ENCODE measurements at regions not wholly inside any gene's neighbourhood (a gene's known extent, or its start where the extent isn't known, plus 50 kb on each side); places are given as distances from the start of the nearest gene placed in this dataset.

DNA sequence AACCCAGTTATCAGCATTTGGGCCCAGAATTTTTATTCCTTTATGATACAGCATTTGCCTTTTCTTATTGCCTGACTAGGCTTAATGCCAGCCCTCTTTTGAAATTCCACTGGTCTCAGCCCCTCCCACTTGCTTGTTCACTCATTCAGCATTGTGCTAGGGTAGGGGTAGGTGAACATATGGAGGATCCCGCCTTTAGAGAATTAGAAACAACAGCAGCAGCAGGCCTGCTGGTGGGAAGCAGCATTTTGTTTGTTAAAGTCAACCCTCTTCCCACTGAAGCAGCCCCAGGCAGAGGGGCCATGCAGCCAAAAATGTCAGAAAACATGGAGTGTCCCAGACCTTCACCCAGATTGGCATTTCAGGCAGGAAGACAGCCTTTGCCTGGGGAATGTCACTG lies 1355.2 kb downstream of the CDH8 start:
- Histone ChIP-seq H3K36me3 (ENCODE audit: control insufficient read depth in 4 of 4, insufficient read depth in 3 of 4, low read depth in 1 of 4, low read length in 3 of 4) (no peaks in the 10 kb centered on the region), H3K27ac (ENCODE audit: low read depth in 1 of 2, low read length in 2 of 2) (no peak overlapping the region), H3K9me3 (ENCODE audit: control insufficient read depth in 4 of 4, low read length in 3 of 4) (no peaks in the 10 kb centered on the region), H3K4me1 (ENCODE audit: control insufficient read depth in 4 of 4, insufficient read depth in 4 of 4, low read length in 3 of 4) (no peaks in the 10 kb centered on the region), H3K9ac (ENCODE audit: low read depth in 1 of 2, low read length in 2 of 2) (no peak overlapping the region), H3K4me3 (ENCODE audit: low read depth in 1 of 3, low read length in 3 of 3) (no peak overlapping the region), H3K27me3 (ENCODE audit: control insufficient read depth in 4 of 4, insufficient read depth in 4 of 4, low read length in 3 of 4) (no peaks in the 10 kb centered on the region)
- DNase-seq (ENCODE audit: low spot score), result no peak
- 65% methylated on average over 1 of the region's 1 CpG for WGBS
- TF ChIP-seq RAD21 (IDR thresholded peaks at IDR 0.05), result no peak
- TF ChIP-seq, protein P1, sequence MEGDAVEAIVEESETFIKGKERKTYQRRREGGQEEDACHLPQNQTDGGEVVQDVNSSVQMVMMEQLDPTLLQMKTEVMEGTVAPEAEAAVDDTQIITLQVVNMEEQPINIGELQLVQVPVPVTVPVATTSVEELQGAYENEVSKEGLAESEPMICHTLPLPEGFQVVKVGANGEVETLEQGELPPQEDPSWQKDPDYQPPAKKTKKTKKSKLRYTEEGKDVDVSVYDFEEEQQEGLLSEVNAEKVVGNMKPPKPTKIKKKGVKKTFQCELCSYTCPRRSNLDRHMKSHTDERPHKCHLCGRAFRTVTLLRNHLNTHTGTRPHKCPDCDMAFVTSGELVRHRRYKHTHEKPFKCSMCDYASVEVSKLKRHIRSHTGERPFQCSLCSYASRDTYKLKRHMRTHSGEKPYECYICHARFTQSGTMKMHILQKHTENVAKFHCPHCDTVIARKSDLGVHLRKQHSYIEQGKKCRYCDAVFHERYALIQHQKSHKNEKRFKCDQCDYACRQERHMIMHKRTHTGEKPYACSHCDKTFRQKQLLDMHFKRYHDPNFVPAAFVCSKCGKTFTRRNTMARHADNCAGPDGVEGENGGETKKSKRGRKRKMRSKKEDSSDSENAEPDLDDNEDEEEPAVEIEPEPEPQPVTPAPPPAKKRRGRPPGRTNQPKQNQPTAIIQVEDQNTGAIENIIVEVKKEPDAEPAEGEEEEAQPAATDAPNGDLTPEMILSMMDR (IDR thresholded peaks at IDR 0.05; ENCODE audit: low read depth, low read length, missing input control), result no peak

DNA sequence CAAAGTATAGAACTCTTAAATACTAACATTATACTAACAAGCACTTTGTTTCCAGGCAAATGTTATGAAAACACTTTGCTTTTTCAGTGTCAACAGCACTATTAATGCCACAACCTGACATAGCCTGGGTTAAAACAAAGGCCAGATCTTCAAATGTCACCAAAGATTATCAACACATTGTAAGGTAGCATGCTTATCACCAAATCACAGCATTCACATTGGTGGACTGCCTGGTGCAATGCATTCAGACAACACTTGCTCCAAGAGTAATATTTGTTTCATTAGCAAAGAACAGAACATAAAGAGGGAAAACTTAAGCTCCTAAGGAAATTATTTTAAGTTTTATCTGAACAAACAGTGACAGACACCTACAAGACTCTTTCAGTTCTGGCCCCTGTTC lies 1361.2 kb downstream of the CDH8 start:
- H3K9ac ChIP-seq (ENCODE audit: low read depth in 1 of 2, low read length in 2 of 2), result no peak overlapping the region
- no peaks in the 10 kb centered on the region for H3K4me1 ChIP-seq (ENCODE audit: control insufficient read depth in 4 of 4, insufficient read depth in 4 of 4, low read length in 3 of 4)
- no peak for DNase-seq (ENCODE audit: low spot score)
- TF ChIP-seq FOXA2 (IDR thresholded peaks at IDR 0.05), result no peak
- TF ChIP-seq GABPA (IDR thresholded peaks at IDR 0.05 in 1 of 2, conservative IDR thresholded peaks at IDR 0.05 in 1 of 2), result no peak
- TF ChIP-seq YY1 (IDR thresholded peaks at IDR 0.05), result no peak
- TF ChIP-seq NR2F2 (IDR thresholded peaks at IDR 0.05), result no peak
- TF ChIP-seq JUND (IDR thresholded peaks at IDR 0.05), result no peak
- no peak for TF ChIP-seq FOXA1 (IDR thresholded peaks at IDR 0.05)
- no peak for TF ChIP-seq RXRA (IDR thresholded peaks at IDR 0.05)
- TF ChIP-seq HNF4G (IDR thresholded peaks at IDR 0.05), result no peak
- TF ChIP-seq, protein P2, sequence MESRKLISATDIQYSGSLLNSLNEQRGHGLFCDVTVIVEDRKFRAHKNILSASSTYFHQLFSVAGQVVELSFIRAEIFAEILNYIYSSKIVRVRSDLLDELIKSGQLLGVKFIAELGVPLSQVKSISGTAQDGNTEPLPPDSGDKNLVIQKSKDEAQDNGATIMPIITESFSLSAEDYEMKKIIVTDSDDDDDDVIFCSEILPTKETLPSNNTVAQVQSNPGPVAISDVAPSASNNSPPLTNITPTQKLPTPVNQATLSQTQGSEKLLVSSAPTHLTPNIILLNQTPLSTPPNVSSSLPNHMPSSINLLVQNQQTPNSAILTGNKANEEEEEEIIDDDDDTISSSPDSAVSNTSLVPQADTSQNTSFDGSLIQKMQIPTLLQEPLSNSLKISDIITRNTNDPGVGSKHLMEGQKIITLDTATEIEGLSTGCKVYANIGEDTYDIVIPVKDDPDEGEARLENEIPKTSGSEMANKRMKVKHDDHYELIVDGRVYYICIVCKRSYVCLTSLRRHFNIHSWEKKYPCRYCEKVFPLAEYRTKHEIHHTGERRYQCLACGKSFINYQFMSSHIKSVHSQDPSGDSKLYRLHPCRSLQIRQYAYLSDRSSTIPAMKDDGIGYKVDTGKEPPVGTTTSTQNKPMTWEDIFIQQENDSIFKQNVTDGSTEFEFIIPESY (IDR thresholded peaks at IDR 0.05), result no peak
- TF ChIP-seq, protein P3, sequence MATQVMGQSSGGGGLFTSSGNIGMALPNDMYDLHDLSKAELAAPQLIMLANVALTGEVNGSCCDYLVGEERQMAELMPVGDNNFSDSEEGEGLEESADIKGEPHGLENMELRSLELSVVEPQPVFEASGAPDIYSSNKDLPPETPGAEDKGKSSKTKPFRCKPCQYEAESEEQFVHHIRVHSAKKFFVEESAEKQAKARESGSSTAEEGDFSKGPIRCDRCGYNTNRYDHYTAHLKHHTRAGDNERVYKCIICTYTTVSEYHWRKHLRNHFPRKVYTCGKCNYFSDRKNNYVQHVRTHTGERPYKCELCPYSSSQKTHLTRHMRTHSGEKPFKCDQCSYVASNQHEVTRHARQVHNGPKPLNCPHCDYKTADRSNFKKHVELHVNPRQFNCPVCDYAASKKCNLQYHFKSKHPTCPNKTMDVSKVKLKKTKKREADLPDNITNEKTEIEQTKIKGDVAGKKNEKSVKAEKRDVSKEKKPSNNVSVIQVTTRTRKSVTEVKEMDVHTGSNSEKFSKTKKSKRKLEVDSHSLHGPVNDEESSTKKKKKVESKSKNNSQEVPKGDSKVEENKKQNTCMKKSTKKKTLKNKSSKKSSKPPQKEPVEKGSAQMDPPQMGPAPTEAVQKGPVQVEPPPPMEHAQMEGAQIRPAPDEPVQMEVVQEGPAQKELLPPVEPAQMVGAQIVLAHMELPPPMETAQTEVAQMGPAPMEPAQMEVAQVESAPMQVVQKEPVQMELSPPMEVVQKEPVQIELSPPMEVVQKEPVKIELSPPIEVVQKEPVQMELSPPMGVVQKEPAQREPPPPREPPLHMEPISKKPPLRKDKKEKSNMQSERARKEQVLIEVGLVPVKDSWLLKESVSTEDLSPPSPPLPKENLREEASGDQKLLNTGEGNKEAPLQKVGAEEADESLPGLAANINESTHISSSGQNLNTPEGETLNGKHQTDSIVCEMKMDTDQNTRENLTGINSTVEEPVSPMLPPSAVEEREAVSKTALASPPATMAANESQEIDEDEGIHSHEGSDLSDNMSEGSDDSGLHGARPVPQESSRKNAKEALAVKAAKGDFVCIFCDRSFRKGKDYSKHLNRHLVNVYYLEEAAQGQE (IDR thresholded peaks at IDR 0.05), result no peak
- no peak for TF ChIP-seq EGR1 (IDR thresholded peaks at IDR 0.05; ENCODE audit: low read depth in 2 of 2)
- no peak for TF ChIP-seq HNF4A (conservative IDR thresholded peaks at IDR 0.05)
- TF ChIP-seq, protein P4, sequence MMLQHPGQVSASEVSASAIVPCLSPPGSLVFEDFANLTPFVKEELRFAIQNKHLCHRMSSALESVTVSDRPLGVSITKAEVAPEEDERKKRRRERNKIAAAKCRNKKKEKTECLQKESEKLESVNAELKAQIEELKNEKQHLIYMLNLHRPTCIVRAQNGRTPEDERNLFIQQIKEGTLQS (IDR thresholded peaks at IDR 0.05), result no peak
- no peak overlapping the region for H3K27ac ChIP-seq (ENCODE audit: low read depth in 1 of 2, low read length in 2 of 2)
- H3K9me3 ChIP-seq (ENCODE audit: control insufficient read depth in 4 of 4, low read length in 3 of 4), result no peaks in the 10 kb centered on the region
- H3K36me3 ChIP-seq (ENCODE audit: control insufficient read depth in 4 of 4, insufficient read depth in 3 of 4, low read depth in 1 of 4, low read length in 3 of 4), result no peaks in the 10 kb centered on the region
- H3K4me3 ChIP-seq (ENCODE audit: low read depth in 1 of 3, low read length in 3 of 3), result no peak overlapping the region
- H3K27me3 ChIP-seq (ENCODE audit: control insufficient read depth in 4 of 4, insufficient read depth in 4 of 4, low read length in 3 of 4), result no peaks in the 10 kb centered on the region

All from liver (tissue), 8 donors.